G401.6 (cell line): ENCODE measurements at regions not wholly inside any gene's neighbourhood (a gene's known extent, or its start where the extent isn't known, plus 50 kb on each side); places are given as distances from the start of the nearest gene placed in this dataset.
"Not testable (repeated sequence)": the region's sequence is repeated elsewhere in the genome, so short reads cannot be mapped to it uniquely, and the experiment has no call there.

Experiments used
- FAIRE-seq: peaks from 2 replicates; lab custom pipeline; 2012; peaks lifted over from hg19 to GRCh38; lab: Jason Lieb, UNC

GRCh38 chr2:173737954-173738575 is 227.1 kb downstream of the SP3 start:
- not testable (repeated sequence) for FAIRE-seq

GRCh38 chr2:173739006-173739405 is 226.2 kb downstream of the SP3 start:
- FAIRE-seq, result no peak

GRCh38 chr2:173740639-173741038 is 224.5 kb downstream of the SP3 start:
- no peak for FAIRE-seq

- no peak for FAIRE-seq
Observed at GRCh38 chr2:173741759-173742158, 223.4 kb downstream of the SP3 start.

DNA sequence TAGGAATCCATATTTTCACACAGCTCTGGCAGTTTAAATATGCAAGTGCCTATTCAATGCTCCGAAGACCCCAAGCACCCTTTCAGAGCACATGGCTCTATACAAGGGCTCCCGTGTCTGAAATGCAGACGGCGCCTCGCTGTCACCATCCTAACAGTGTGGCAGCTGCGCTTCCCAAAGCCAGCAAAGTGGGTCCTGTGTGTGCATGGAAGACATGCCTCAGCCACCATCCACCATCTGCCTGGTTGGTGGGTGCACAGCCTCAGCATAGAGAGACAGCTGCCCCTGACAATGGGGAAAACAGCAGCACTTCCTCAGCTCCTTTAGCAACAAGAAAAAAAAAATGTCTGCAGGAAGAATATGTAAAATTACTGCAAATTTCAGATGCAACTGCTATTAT is 218.1 kb downstream of the SP3 start:
- FAIRE-seq, result no peak

GRCh38 chr2:173749315-173749714 is 215.9 kb downstream of the SP3 start:
- FAIRE-seq, result no peak

GRCh38 chr2:173750353-173750801 is 214.8 kb downstream of the SP3 start:
- FAIRE-seq, result no peak

- no peak for FAIRE-seq
Observed at GRCh38 chr2:173750831-173751230, 214.3 kb downstream of the SP3 start.

GRCh38 chr2:173751245-173751975 is 213.8 kb downstream of the SP3 start:
- no peak for FAIRE-seq

DNA sequence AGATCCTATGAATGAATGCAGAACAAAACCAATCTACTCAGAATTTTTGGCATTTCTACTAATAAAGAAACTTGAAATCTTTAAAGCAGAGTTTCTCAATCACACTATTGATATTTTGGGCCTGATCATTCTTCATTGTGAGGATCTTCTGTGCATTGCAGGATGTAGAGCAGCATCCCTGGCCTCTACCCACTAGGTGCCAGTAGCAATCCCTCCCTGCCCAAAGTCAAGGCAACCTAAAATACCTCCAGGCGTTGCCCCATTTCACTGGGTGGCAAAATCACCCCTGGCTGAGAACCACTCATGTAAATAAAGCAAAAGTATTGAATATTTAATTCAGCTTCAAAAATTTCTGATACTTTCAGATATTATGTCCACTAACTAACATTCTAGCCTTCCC is 213.0 kb downstream of the SP3 start:
- no peak for FAIRE-seq

DNA sequence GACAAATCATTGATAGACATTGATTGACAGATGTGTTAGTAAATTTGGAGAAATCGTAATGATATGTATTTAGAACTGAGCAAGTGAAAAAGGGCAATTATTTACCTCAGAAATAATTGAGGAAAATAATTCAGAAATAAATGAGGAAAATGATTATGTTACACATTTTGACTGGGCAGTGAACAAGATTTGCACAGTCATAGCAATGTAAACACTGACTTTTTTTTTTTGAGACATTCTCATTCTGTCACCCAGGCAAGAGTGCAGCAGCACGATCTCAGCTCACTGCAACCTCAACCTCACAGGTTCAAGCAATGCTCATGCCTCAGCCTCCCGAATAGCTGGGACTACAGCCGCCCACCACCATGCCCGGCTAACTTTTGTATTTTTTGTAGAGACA is 211.7 kb downstream of the SP3 start:
- FAIRE-seq, result no peak

DNA sequence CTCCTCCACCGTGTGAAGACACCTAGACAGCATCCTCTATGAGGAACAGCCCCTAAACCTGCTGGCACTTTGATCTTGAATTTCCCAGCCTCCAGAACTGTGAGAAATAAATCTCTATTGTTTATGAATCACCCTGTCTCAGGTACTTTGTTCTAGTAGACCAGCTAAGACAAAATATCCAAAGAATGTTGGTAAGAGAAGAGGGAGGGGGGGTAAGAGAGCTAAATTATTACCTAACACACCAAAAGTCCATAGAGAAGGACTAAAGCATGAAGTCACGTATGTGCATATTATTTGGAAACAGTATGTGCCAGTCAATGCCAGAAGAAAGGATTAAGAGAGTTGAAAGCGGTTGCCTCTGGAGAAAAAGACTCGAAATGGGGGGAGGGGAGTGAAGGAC is 211.0 kb downstream of the SP3 start:
- FAIRE-seq, result no peak

GRCh38 chr2:173754837-173755236 is 210.3 kb downstream of the SP3 start:
- no peak for FAIRE-seq

DNA sequence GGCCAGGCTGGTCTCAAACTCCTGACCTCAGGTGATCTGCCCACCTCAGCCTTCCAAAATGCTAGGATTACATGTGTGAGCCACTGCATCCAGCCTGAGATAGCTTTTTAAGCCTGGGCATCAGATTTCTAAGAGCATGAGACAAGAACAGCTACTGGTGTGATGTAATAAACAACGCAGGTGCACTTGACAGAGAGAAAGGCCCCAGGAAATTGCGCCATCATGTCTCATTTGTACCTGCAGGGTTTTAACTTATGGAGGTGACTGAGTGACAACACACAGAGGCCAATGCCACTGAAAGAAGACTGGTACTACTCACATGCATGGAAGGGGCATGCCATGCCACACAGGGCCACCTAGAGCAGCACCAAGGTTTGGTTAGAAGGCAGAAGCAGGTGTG is 209.4 kb downstream of the SP3 start:
- no peak for FAIRE-seq

- no peak for FAIRE-seq
Observed at GRCh38 chr2:173759959-173760358, 205.2 kb downstream of the SP3 start.

- FAIRE-seq, result no peak
Observed at GRCh38 chr2:173760553-173760952, 204.6 kb downstream of the SP3 start.

GRCh38 chr2:173761603-173762119 is 203.5 kb downstream of the SP3 start:
- FAIRE-seq, result no peak

DNA sequence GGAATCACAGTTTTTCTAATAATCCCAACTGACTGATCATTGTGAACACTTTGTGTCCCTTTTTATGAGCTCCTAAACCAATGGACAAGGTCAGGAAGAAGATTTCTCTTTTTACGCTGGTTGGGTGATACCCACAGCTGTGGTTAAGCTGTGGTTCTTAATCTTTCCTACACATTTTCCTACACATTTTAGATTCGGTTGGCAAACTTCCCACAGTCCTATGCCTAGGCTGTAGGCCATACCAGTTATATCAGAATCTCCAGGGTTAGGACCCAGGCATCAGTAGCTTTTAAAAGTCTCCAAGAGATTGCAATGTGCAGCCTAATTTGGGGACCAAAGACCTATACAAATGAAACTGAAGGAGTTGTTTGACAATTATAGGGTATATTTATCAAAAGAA is 203.0 kb downstream of the SP3 start:
- no peak for FAIRE-seq

DNA sequence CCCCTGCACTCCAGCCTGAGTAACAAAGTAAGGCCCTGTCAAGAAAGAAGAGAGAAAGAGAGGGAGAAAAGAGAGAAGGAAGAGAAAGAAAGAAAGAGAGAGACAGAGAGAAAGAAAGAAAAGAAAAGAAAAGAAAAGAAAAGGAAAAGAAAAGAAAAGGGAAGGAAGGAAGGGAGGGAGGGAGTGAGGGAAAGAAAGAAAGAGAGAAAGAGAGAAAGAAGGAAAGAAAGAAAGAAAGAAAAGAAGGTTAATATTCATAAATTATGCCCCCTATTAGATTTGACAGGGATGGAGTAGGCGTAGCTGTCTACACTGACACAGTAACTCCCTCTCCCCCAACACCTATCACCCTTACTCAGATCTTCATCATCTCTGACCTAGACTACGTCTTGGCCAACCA is 202.3 kb downstream of the SP3 start:
- no peak for FAIRE-seq

GRCh38 chr2:173763641-173764040 is 201.5 kb downstream of the SP3 start:
- no peak for FAIRE-seq

DNA sequence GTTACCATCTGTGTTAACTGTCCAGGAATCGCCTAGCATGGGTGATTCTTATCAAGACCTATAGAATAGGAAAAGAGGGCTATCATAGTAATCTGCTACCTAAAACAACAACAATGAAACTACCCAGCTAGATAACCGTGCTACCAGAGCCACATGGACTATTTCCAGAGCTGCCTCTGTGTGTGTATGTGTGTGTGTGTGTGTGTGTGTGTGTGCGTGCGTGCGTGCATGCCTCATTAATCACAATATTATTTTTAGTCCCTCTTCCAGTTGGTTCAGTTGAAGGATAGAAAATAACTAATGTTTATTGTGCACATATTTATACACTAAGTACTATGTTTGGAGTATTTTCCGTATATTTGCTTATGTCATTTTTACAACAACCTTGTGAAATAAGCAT is 201.1 kb downstream of the SP3 start:
- no peak for FAIRE-seq

DNA sequence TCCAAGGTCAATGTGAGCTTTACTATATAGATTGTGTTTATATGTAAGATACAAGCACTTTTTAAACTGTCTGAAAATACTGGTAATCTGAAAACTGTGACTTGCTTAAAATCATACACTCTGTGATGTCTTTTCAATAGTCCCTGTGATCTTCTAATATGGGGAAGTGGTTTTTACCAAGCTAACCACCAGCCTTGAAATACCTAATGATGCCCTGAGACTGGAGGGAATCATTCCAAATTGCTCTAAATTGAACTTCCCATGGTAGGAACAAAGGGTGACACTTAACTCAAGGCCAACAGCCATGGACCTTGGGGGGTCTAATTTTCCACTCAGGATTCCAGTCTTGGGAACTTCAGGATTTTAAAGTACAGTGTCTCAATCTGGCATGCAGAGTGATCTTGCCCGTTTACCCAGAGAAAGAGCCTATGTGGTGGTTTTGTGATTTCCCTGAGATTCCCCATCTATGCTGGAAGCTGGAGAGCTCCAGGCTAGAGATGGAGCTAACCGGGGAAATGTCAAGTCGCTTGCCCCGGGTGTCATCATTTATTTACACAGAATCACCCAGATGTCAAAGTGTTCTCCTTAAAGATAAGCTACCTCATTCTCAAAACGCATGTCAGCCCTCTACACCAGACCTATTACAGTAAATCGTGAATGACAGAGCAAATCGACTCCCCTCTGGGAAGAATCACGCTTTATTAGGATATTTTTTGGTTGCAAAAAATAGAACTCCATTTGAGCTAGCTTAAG is 198.5 kb downstream of the SP3 start:
- FAIRE-seq, result no peak
